GM03348 (cell line): ENCODE measurements at regions not wholly inside any gene's neighbourhood (a gene's known extent, or its start where the extent isn't known, plus 50 kb on each side); places are given as distances from the start of the nearest gene placed in this dataset.

ENCODE experiments used
- DNase-seq: peaks from one replicate; pipeline ENCODE4 v3.0.0; 2012; ENCODE audit warnings: low spot score

DNA sequence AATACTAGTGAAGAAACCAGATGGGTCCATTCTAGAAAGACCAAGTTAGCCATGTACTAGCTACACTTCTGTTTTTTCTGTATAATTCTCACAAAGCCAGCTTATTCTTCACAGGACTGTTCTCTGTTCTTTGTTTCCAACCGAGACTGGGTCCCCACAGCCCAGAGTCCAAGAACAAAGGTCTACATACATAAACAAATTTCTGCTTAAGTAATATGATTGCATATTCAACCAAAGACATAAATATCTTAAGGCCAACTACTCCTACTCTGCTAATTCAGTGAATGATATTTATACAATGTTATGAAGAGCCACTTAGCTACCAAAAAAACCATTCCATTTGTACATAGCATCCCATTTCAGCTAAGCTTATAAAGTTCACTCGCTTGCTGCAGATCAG, 299.8 kb upstream of the CCDC54 start:
- no peak for DNase-seq

DNA sequence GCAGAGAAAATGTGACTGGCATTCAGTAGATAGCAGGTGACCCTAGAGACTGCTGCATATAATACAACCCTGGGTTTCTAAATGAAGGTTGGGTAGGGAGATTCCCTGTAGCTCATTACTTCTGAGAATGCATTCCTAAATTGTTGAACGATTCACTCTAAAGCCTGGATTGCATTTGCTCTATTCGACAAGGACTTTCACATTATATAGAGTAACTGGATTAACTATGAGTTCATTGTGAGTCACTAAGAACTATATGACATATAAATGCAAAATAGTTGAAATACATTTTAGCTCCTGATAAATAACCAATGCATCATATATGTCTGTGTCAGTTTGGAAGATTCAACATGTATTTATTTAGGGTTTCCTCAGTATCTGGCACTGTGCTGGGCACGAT, 294.7 kb upstream of the CCDC54 start:
- no peak for DNase-seq

DNA sequence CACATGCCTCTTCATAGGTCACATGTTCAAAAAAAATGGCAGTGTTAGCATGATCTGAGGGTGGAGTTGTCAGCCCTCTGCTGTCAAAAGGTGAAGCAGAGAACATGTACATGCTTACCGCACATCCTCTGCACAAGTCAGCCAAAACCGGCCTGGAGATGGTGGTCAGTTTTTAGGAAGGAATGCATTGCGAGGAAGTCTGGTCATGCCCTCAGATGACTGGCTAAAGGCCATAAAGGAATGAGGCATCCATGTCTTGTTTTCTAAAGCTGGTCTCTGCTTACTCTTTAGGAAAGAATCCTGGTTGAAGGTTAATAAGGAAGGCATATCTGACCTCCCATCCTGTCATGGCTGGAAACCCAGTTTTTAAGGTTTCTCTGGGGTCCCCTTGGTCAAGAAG, 292.0 kb upstream of the CCDC54 start:
- DNase-seq, result no peak

DNA sequence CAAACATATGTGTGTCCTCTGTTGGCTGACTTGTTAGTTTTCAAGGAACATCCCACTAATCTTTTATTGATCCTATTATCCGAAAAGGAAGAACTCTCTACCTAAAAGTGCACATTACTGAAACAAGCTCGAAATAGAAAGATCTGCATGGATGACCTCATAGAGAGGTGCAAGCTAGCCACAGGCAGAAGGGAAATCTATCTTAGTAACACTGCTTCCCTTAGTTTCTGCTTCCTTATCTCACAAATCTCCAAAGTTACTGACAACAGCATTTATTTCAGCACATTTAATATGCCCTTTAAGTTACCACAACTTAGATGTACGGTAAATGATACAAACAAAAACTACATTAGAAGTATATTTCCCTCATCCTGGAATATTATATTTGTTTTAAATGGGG, 285.1 kb upstream of the CCDC54 start:
- DNase-seq, result no peak

DNA sequence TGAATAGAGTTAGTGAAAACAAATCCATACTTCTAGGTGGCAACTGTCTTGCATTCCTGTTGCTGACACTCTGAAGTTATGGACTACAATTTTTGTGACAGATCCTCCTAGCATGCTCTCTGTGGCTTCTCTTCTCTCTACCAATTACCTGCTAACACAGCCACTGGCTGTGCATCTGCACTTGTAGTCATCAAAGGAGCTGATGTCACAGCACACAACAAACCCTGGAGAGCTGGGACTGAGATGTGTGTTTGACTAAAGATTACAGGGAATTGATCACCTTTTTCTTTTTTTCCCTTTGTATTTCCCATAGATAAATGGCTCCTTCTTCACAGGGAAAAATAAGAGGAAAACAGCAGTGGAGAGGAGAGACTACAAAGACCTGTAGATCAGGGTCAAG, 278.4 kb upstream of the CCDC54 start:
- no peak for DNase-seq

DNA sequence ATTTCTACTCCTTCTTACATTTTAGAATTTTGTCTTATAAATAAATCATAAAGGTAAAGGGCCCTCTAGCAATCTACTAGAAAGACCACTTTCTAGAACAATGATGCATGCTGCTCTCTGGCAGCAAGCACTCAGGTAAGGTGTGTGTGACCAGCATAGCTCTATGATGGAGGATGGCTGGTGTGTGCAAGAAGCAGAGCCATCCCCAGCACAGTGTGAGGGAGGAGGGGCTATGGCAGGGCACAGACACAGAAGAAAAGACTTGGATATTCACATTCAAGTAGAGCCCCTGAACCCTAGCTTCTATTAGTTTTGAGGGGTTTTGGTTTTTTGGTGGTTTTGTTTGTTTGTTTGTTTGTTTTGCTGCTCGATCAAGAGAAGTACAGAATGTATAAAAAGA, 277.1 kb upstream of the CCDC54 start:
- DNase-seq, result no peak

DNA sequence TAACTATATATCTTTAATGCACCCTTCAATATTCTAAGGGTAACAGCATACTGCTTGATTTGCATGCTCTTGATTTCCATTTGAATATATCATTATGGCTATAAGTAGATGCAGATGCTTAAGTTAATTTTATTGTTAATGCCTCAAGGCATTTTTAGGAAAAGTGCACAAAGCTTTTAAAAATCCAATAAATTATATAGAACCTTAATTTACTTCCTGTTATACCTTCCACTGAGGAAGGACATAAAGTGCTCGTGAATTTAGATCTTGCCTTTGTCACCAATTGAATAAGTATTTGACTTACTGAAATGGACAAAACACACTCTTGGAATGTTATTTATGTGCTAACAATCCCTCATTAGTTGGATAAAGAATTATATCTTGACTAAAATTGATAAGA, 276.7 kb upstream of the CCDC54 start:
- DNase-seq, result no peak

DNA sequence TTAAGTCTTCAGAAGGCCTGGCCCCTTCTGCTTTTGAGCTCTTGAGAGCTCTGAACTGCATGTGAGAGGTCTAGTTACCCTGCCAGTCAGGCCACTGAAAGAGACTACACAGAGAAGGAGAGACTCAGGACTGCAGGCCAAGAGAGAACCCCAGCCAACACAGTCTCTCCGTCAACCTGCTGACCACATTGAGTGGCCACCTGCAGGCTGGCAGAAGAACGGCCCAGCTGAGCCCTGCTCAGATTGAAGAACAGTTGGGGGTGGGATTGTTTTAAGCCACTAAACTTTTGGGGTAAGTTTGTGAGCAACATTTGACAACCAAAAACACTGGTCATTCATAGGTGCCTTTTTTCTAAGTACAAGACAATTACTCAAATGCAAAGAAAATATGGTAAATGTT, 273.5 kb upstream of the CCDC54 start:
- DNase-seq, result no peak

DNA sequence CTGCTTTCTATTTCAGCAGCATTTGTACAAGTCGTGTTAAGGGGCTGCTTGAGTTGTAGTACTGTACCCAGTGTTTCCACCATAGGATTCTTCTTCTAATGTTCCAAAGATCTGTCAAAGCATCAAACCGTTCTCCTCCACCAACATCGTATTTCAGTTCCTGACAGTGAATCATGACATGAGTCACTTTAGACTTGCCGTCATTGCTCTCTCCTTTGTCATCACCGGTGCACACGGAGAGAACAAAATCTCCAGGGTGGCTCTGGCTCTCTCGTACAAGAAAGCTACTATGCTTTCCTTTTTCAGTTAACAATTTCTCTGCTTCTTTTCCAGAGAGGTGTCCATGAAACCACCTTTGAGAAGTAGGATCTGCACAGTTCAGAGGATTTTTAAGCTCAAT, 270.9 kb upstream of the CCDC54 start:
- no peak for DNase-seq

DNA sequence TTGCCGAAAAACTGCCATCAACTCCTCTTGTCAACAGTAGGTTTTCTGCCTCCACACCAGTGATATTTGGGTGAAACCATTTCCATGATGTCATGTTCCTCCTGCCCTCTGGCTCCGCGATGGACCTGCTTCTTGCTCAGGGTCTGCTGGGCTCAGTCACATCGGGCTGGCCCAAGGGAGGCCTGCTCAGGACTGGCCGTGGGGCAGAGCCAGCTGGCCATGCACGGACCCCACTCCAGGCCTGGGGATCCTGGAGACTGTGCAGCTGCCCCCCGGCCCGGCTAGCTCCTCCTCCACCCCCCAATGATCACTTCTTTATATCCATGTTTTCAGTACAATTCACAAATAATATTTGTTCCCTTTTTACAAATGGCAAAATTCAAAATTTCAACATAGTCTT, 270.3 kb upstream of the CCDC54 start:
- no peak for DNase-seq

DNA sequence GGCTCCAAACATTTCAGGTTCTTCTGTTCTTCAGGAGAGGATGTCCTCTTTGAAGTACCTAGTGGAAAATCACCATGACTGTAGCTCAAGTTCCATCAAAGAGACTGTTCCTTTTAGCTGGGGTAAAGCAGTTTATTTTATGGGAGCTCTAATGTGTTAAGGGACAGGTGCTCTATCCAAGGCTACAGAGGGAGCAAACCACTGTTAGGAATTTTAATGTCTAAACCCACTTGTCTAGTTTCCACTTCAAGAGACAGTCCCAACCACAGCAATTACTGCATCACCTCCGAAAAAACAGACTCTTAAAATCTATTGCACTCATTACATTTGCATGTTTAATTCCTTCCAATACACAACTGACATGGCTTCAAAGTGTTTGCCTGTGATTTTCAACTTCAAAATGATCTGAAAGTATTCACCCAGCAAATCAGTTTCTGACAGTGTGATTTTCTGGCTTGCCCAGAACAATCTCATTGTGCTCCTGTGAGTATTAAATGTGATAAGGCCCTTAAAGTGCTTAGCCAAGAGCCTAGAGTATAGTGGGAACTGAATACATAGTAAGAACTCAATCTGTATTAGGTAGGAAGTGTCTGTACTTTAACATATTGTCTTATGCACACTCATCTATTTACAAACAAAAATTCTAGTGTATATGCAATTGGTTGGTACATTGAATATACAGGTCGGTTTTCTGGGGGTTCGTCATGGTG, 266.5 kb upstream of the CCDC54 start:
- no peak for DNase-seq

DNA sequence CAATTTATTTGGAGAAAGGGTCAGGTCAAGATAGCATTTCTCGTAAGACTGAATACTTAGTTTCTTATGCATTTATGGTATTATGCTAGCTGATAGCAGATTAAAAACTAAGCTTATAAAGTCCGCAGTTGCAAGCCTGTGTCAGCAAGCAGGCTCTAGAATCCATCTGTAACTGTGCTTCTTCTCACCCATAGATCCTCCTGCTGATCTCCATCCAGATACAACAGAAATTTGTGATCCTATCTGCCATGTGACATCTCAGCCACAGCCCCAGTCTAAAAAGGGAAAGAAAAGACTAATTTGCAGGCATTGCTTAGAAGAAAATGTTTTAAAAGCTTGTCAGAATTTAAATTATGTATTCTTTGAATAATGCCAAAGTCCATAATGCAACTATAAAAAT, 265.4 kb upstream of the CCDC54 start:
- no peak for DNase-seq

DNA sequence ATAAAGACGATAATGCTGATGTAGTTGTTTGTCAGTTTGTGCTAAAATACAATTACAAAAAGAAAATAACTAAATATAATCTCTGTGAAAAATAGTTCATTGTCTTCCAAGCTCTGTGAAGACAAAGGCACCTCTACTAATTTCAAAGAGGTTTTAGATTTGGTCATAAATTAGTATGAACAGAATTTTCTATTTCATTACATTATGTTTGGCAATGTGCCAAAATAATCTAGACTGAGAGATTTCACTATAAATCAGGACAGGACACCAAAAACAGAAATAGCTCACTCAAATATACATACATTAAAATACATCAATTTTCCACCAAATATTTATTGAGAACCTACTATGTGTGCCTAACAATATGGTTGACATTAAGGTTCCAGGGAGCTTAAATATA, 264.9 kb upstream of the CCDC54 start:
- no peak for DNase-seq

DNA sequence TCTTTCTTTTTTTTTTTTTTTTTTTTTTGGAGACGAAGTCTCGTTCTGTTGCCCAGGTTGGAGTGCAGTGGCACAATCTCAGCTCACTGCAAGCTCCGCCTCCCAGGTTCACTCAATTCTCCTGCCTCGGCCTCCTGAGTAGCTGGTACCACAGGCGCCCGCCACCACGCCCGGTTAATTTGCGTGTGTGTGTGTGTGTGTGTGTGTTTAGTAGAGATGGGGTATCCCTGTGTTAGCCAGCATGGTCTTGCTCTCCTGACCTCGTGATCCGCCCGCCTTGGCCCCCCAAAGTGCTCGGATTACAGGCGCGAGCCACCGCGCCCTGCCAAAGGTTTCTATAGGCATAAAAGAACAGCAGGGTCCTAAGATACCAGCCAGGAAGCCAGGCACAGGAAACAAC, 261.0 kb upstream of the CCDC54 start:
- DNase-seq, result no peak

DNA sequence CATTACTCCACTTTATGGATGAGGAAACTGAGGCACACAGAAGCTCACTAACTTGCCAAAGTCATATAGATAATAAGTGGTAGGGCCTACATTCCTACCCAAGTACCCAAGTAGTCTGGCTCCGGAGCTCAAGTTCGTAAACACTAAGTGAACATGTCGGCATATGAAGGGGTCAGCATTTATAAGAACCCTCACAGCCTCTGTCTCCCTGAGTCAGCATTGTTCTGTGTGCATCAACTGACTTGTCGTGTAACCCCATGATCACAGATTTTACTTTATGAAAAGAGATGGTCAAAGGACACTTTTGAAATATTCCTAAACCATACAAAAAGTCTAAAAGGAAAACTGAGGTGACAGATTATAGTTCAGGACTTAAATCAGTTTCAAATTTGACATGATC, 260.1 kb upstream of the CCDC54 start:
- no peak for DNase-seq

DNA sequence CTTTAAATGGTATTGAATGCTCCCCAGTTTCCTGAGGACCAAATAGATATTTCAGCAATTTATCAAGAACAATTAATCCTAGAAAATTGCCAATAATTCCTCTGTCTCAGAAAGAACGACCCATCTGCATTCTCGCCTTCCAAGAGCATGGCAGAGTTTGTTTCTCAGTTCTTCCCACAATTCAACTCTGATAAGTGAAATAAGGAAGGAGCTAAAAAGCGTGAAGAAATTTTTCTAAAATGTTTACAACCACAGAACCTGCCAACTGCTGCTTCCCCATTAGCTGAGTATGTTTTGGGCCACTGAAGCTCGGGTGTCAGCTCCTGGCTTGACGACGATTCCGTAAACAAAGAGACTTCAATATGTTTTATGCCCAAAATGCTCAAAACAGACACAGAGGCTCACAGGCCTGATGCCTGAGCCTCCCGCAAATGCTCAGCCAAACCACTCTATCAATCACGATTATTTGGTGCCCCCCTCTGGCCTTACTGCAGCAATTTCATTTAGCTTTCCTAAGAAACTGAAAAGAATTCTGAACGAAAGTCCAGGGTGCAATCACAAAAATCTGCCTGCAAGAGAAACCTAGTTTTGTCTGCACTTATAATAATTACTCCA, 259.2 kb upstream of the CCDC54 start:
- DNase-seq, result peak; percentile 86

DNA sequence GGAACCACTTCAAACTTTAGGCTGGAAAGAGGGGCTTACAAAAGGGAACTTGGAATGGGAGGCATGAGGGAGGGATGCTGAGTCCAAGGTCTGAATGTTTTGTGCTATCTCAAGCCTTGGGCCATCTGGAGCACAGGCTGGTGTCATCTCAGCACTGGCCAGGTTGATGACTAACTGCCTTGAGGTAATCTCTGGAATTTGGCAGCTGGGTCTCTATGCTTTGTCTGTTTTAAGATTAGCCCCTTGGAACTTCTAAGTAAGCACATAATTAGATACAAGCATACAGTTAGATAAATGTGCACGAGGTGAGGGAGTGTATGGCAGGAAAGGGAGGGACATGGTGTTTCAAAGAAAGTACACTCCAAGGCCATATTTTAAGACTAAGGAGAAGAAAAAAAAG, 252.4 kb upstream of the CCDC54 start:
- DNase-seq, result peak; percentile 66

DNA sequence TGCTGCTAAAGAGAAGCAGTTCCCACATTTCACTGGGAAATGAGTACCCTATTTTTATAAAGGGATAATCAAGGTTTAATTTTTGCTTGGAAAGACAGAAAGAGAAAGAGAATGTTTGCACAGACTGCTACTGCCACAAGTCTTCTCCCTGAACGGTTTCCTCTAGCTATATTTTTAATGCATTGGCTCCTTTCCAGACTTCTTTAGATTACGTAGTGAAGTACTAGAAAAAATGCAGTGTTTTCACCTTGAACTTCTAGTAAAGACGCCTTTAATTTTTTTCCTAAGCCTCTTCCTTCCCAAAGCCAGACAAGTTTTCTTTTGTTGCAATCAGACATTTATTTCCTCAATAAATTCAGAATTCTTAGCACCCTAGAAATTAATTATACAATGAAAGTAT, 248.3 kb upstream of the CCDC54 start:
- DNase-seq, result no peak

DNA sequence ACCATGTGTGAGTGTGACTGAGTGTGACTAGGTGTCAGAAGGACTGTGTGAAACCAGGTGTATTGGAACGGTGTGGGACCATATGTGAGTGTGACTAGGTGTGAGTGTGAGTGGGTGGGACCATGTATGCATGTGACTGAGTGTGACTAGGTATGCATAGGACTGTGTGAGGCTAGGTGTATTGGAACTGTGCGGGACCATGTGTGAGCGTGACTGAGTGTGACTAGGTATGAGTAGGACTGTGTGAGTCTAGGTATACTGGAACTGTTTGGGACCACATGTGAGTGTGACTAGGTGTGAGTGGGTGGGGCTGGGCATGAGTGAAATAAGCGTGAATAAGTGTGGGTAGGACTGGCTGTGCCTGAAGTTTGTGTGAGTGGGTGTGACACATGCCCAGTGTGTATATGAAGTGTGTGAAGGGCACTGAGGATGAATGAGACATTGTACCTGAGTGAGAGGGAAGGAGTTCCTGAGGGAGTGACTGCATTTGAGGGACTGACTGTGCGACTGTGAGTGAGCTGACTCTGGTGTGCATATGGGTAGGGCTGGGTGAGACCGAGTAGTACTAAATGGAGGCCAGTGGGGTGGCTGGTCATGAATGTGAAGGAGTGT, 247.0 kb upstream of the CCDC54 start:
- no peak for DNase-seq

DNA sequence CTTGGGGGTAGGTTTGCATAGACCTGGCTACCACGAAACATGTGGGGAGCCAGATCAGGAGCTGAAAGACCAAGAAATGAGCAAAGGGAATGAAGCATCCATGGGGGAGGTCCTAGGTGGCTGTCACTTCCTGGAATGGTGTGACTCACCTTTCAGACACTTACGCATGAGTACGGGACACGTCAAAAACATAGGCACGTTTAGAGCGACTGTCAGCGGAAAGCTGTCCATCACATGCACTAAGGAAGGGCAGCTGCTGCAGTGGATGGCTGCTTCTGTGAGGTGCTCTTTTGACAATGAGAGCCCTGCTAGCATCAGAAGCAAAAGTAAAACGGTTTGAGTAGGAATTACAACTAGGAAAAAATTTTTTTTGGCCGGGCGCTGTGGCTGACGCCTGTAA, 244.6 kb upstream of the CCDC54 start:
- DNase-seq, result no peak

DNA sequence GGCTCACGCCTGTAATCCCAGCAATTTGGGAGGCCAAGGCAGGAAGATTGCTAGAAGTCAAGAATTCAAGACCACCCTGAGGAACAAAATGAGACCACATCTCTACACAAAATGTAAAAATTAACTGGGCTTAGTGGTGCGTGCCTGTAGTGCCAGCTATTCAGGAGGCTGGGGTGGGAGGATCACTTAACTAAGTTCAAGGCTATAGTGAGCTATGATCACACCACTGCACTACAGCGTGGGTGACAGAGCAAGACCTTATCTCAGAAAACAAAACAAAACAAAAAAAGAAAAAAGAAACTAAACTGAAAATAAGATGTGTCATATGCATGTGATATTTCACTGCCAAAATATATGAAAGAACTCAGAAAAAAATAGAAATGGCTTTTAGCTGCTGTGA, 243.3 kb upstream of the CCDC54 start:
- no peak for DNase-seq

DNA sequence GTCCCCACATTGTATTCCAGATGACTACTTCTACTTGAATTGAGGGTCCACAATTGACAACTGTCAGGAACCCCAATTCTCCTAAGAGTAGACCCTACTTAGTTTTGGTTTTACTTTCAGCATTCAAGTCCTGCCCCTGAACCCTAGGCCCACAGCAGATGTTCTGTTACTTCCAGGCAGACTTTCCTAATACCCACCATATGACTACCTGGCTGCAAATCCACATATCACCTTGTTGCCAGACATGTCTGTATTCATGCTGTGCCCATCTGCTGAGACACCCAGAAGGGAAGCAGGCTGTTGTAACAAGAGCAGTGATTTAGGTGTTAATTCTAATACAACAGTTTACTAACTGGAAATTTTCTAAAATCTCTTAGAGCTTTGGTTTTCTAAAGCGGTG, 235.1 kb upstream of the CCDC54 start:
- DNase-seq, result no peak

DNA sequence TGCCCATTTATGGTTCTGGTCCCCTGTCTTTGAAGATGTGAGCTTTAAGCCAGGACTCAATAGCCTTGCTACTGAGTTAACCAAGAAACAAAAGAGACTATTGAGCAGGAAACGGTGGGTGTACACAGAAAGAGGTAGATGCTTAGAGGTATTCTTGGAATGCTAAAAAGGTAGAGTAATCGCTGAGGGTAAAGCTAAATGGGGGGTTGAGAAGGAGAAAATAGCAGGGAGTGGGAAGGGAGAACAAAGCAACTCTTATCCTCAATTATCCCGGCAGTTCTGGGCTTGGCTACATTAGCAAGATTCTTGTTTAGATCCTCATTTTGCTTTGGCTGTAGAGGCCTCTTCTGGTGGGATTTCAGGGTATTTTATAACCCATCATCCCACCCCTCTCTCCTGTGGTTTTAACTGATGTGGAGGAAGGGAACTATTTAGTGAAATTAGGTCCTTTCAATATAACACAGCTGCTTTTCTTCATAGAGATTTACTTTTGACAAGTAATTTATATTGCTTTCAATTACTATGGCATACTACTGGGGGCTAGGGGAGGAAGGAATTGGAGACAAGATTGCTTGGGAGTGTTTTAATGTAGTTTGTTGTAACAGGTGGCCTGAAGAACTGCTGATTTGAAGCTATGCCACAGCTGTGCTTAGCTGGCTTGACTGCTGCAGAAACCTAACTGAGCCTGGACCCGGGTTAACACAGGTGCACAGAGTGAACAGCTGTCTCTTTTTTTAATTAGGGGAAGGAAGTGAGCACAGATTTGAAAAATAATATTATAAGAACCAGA, 234.3 kb upstream of the CCDC54 start:
- DNase-seq, result no peak
